ENCODE measurements at regions not wholly inside any gene's neighbourhood (a gene's known extent, or its start where the extent isn't known, plus 50 kb on each side); places are given as distances from the start of the nearest gene placed in this dataset.
"Not testable (repeated sequence)": the region's sequence is repeated elsewhere in the genome, so short reads cannot be mapped to it uniquely, and the experiment has no call there.

GRCh38 chr2:107535905-107536689 is 290.6 kb upstream of the RGPD4 start:
- not testable (repeated sequence) for TF ChIP-seq CHAMP1 (IDR thresholded peaks at IDR 0.05); POLR2H (tag; IDR thresholded peaks at IDR 0.05; ENCODE audit: low read depth); IRF1 (CRISPR knock-in tag; IDR thresholded peaks at IDR 0.05; ENCODE audit: borderline replicate concordance); CTCF (IDR thresholded peaks at IDR 0.05 in 2 of 3, conservative IDR thresholded peaks at IDR 0.05 in 1 of 3; ENCODE audit: insufficient read depth in 2 of 3, low read depth in 1 of 3, low read length in 3 of 3); ZFP91 (CRISPR knock-in tag; IDR thresholded peaks at IDR 0.05); SRSF9 (IDR thresholded peaks at IDR 0.05; ENCODE audit: borderline replicate concordance, low read depth, low read length); TEAD4 (IDR thresholded peaks at IDR 0.05; ENCODE audit: low read length); TEAD4 (CRISPR knock-in tag; IDR thresholded peaks at IDR 0.05; ENCODE audit: borderline replicate concordance); ZNF507 (tag; conservative IDR thresholded peaks at IDR 0.05); NR2C2 (CRISPR knock-in tag; IDR thresholded peaks at IDR 0.05); NR2C2 (tag; IDR thresholded peaks at IDR 0.05); EHMT2 (IDR thresholded peaks at IDR 0.05)

Measured in K562 (cell line).